ENCODE measurements at regions not wholly inside any gene's neighbourhood (a gene's known extent, or its start where the extent isn't known, plus 50 kb on each side); places are given as distances from the start of the nearest gene placed in this dataset.

- no peak for TF ChIP-seq CTCF (IDR thresholded peaks at IDR 0.05; ENCODE audit: low read depth, low read length)
- Histone ChIP-seq H3K9me3 (no peaks in the 10 kb centered on the region), H3K4me1 (no peaks in the 10 kb centered on the region), H3K4me3 (ENCODE audit: low read depth, low read length) (no peak overlapping the region), H3K27me3 (no peaks in the 10 kb centered on the region), H3K36me3 (no peaks in the 10 kb centered on the region)
- no peak for DNase-seq
Observed at GRCh38 chr6:50437901-50438300, 275.4 kb upstream of the TFAP2D start.

- DNase-seq, result no peak
- Histone ChIP-seq H3K36me3 (no peaks in the 10 kb centered on the region), H3K9me3 (no peaks in the 10 kb centered on the region), H3K4me1 (no peaks in the 10 kb centered on the region), H3K27me3 (no peaks in the 10 kb centered on the region), H3K4me3 (ENCODE audit: low read depth, low read length) (no peak overlapping the region)
- TF ChIP-seq CTCF (IDR thresholded peaks at IDR 0.05; ENCODE audit: low read depth, low read length), result no peak
Observed at GRCh38 chr6:50442531-50443040, 270.7 kb upstream of the TFAP2D start.

DNA sequence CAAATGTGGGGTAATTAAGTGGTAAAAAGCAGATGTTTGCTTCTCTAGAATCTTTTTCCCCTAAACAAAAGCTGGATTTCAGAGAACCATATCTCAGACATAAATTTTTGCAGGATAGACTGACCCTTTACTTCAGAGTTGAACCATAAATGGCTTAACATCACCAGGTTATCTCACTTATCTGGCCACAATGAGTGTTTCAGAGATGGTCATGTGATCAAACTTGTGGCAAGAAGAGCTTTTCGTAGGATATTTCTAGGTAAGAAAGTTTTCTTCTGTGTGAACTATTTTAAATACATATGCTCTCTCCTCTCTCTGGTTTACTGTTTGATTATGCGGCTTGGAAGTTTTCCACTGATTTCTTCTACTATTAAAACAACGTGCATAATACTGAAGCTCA lies 270.2 kb upstream of the TFAP2D start:
- Histone ChIP-seq H3K27me3 (no peaks in the 10 kb centered on the region), H3K9me3 (no peaks in the 10 kb centered on the region), H3K36me3 (no peaks in the 10 kb centered on the region), H3K4me1 (no peaks in the 10 kb centered on the region), H3K4me3 (ENCODE audit: low read depth, low read length) (no peak overlapping the region)
- DNase-seq, result no peak
- no peak for TF ChIP-seq CTCF (IDR thresholded peaks at IDR 0.05; ENCODE audit: low read depth, low read length)

GRCh38 chr6:50449128-50449527 lies 264.2 kb upstream of the TFAP2D start:
- Histone ChIP-seq H3K4me3 (ENCODE audit: low read depth, low read length) (no peak overlapping the region), H3K4me1 (no peaks in the 10 kb centered on the region), H3K27me3 (no peaks in the 10 kb centered on the region), H3K9me3 (no peaks in the 10 kb centered on the region), H3K36me3 (no peaks in the 10 kb centered on the region)
- TF ChIP-seq CTCF (IDR thresholded peaks at IDR 0.05; ENCODE audit: low read depth, low read length), result no peak
- DNase-seq, result no peak

GRCh38 chr6:50451826-50452400 lies 261.4 kb upstream of the TFAP2D start:
- Histone ChIP-seq H3K27me3 (no peaks in the 10 kb centered on the region), H3K9me3 (no peaks in the 10 kb centered on the region), H3K4me3 (ENCODE audit: low read depth, low read length) (no peak overlapping the region), H3K36me3 (no peaks in the 10 kb centered on the region), H3K4me1 (no peaks in the 10 kb centered on the region)
- no peak for DNase-seq
- TF ChIP-seq CTCF (IDR thresholded peaks at IDR 0.05; ENCODE audit: low read depth, low read length), result no peak

- H3K4me3 ChIP-seq (ENCODE audit: low read depth, low read length), result no peak overlapping the region
- H3K36me3 ChIP-seq, result no peaks in the 10 kb centered on the region
- H3K27me3 ChIP-seq, result no peaks in the 10 kb centered on the region
- no peaks in the 10 kb centered on the region for H3K4me1 ChIP-seq
- no peak for DNase-seq
- no peaks in the 10 kb centered on the region for H3K9me3 ChIP-seq
- TF ChIP-seq CTCF (IDR thresholded peaks at IDR 0.05; ENCODE audit: low read depth, low read length), result no peak
Observed at GRCh38 chr6:50455029-50455428, 258.3 kb upstream of the TFAP2D start.

All from BE2C (cell line).